B cell (primary cell): ENCODE measurements at regions not wholly inside any gene's neighbourhood (a gene's known extent, or its start where the extent isn't known, plus 50 kb on each side); places are given as distances from the start of the nearest gene placed in this dataset.

Experiments used
- ATAC-seq: fragments of 200-7000 bp; cut with Tn5 transposase; one replicate; pipeline ENCODE4 v1.10.0; 2021; ENCODE audit warnings: low read depth, mild to moderate bottlenecking, moderate number of reproducible peaks, moderate library complexity
- CTCF ChIA-PET: fragments of 350-600 bp; sonication (Branson Sonifier 250); formaldehyde crosslinking; loops from one replicate; lab custom pipeline; 2021; ENCODE audit warnings: antibody characterized with exemption, inconsistent platforms; lab: Charles Lee
- POLR2A ChIA-PET: fragments of 350-600 bp; sonication (Branson Sonifier 250); formaldehyde crosslinking; loops from one replicate; lab custom pipeline; 2021; ENCODE audit warnings: antibody characterized with exemption; lab: Charles Lee
- DNase-seq: peaks from one replicate; pipeline ENCODE4 v3.0.0; 2013
- H2AFZ ChIP-seq: 2 replicates; pipeline ENCODE4 v1.6.1; 2012; ENCODE audit warnings: mild to moderate bottlenecking, low read depth, low read length; ENCODE audit not compliant: insufficient read depth, poor library complexity, severe bottlenecking
- H3K27ac ChIP-seq, 2 donors: 1 replicate in 1 of 2; 2 replicates in 1 of 2; pipeline ENCODE4 v1.5.1; 2012 to 2013; ENCODE audit warnings: low read length in 2 of 2, mild to moderate bottlenecking in 2 of 2, moderate library complexity in 1 of 2
- H3K27me3 ChIP-seq, 4 experiments: fragments of 200-600 bp in 1 of 4; sonication (generic) in 1 of 4; replicated peaks in 1 of 4; 1 replicate in 2 of 4; 2 replicates in 2 of 4; pipeline versions ENCODE4 v1.6.1 to v1.7.0; 2013 to 2016; ENCODE audit warnings: low read length in 3 of 4, mild to moderate bottlenecking in 2 of 4, mixed read lengths in 1 of 4, moderate library complexity in 1 of 4; ENCODE audit not compliant: insufficient read depth in 4 of 4, control insufficient read depth in 3 of 4; ENCODE audit errors: control extremely low read depth in 1 of 4
- H3K36me3 ChIP-seq, 2 experiments: replicated peaks in 1 of 2; 1 replicate in 1 of 2; 2 replicates in 1 of 2; pipeline versions ENCODE4 v1.6.1 to v1.7.1; 2013; ENCODE audit warnings: low read length in 1 of 2; ENCODE audit not compliant: insufficient read depth in 2 of 2, control insufficient read depth in 1 of 2; ENCODE audit errors: control extremely low read depth in 1 of 2, extremely low read depth in 1 of 2
- H3K4me1 ChIP-seq, 2 donors: fragments of 200-600 bp in 1 of 2; sonication (generic) in 1 of 2; 1 replicate in 1 of 2; 2 replicates in 1 of 2; pipeline versions ENCODE4 v1.5.1 to v1.6.1; 2013 to 2017; ENCODE audit warnings: low read length in 2 of 2; ENCODE audit not compliant: control insufficient read depth in 2 of 2, insufficient read depth in 2 of 2
- H3K4me2 ChIP-seq: replicated peaks from 2 replicates; pipeline ENCODE3; 2012; ENCODE audit warnings: mild to moderate bottlenecking, low read depth, low read length; ENCODE audit not compliant: poor library complexity, severe bottlenecking
- H3K4me3 ChIP-seq, 5 experiments: fragments of 200-600 bp in 1 of 5; sonication (generic) in 1 of 5; 1 replicate in 3 of 5; 2 replicates in 2 of 5; pipeline versions ENCODE4 v1.5.1 to v1.7.0; 2011 to 2016; ENCODE audit warnings: low read length in 4 of 5, mild to moderate bottlenecking in 4 of 5, low read depth in 2 of 5, control low read depth in 1 of 5, moderate library complexity in 1 of 5; ENCODE audit not compliant: insufficient read depth in 1 of 5; ENCODE audit errors: control extremely low read depth in 1 of 5, extremely low read depth in 1 of 5
- H3K79me2 ChIP-seq: fragments of 200-600 bp; sonication (generic); one replicate; pipeline ENCODE4 v1.6.0; 2016; ENCODE audit warnings: low read length; ENCODE audit not compliant: control insufficient read depth, insufficient read depth
- H3K9ac ChIP-seq: fragments of 200-600 bp; sonication (generic); 2 replicates; pipeline ENCODE4 v1.6.1; 2017; ENCODE audit warnings: mild to moderate bottlenecking, low read length, moderate library complexity
- H3K9me3 ChIP-seq, 3 donors: one replicate each; pipeline versions ENCODE4 v1.6.1 to v1.7.1; 2013; ENCODE audit warnings: low read length in 2 of 3; ENCODE audit not compliant: control insufficient read depth in 2 of 3, insufficient read depth in 1 of 3; ENCODE audit errors: control extremely low read depth in 1 of 3
- H4K20me1 ChIP-seq: 2 replicates; pipeline ENCODE4 v1.6.0; 2012; ENCODE audit warnings: mild to moderate bottlenecking, low read length; ENCODE audit not compliant: insufficient read depth, control insufficient read depth, poor library complexity, severe bottlenecking
- H3K27ac Mint-ChIP-seq: one replicate; pipeline ENCODE4 v1.8.0; 2021; ENCODE audit warnings: mixed read lengths
- H3K27me3 Mint-ChIP-seq: one replicate; pipeline ENCODE4 v1.8.0; 2021; ENCODE audit warnings: mixed read lengths
- H3K4me1 Mint-ChIP-seq: one replicate; pipeline ENCODE4 v1.8.0; 2021; ENCODE audit warnings: mixed read lengths
- H3K4me3 Mint-ChIP-seq: one replicate; pipeline ENCODE4 v1.8.0; 2021; ENCODE audit warnings: mixed read lengths
- H3K9me3 Mint-ChIP-seq: one replicate; pipeline ENCODE4 v1.8.0; 2022; ENCODE audit warnings: mixed read lengths; ENCODE audit not compliant: insufficient read depth
- CTCF ChIP-seq: fragments of 200-600 bp; IDR thresholded peaks from one replicate; pipeline ENCODE4 v1.8.0; 2022; ENCODE audit warnings: antibody characterized with exemption, mild to moderate bottlenecking
- EZH2 ChIP-seq: IDR thresholded peaks from 2 replicates; pipeline ENCODE4 v1.6.1; 2012; ENCODE audit warnings: borderline replicate concordance, low read depth, mild to moderate bottlenecking, moderate library complexity, low read length; ENCODE audit not compliant: insufficient read depth, poor library complexity, severe bottlenecking
- WGBS: methylation state at CpG from one replicate; pipeline ENCODE4 v1.1.5; 2013; ENCODE audit warnings: missing lambda C conversion rate; ENCODE audit not compliant: insufficient coverage; 5-methylcytosine and 5-hydroxymethylcytosine counted together
- intact Hi-C: fragments of 100-400 bp; cut with micrococcal nuclease; formaldehyde crosslinking; loops from one replicate; pipeline ENCODE4 v1.10.0; 2022

GRCh38 chr11:116694349-116694725 is 78.5 kb downstream of the BUD13 start:
- POLR2A ChIA-PET: no interaction called here
- Mint-ChIP-seq H3K9me3 (no peaks in the 10 kb centered on the region), H3K27ac (no peak overlapping the region), H3K27me3 (peaks cover 7% of the 10 kb centered on the region), H3K4me3 (no peak overlapping the region), H3K4me1 (peaks cover 1% of the 10 kb centered on the region)
- Histone ChIP-seq H3K27me3 (peaks cover 0 to 6% (median 0%) of the 10 kb centered on the region in 4 experiments), H3K4me2 (no peak overlapping the region), H3K4me1 (no peaks in the 10 kb centered on the region), H3K9ac (no peak overlapping the region), H4K20me1 (no peaks in the 10 kb centered on the region), H3K4me3 (no peak overlapping the region), H3K36me3 (no peaks in the 10 kb centered on the region), H3K27ac (no peak overlapping the region), H3K9me3 (no peaks in the 10 kb centered on the region), H2AFZ (no peak overlapping the region), H3K79me2 (no peaks in the 10 kb centered on the region)
- intact Hi-C loops: no loop called here
- no CpG with 5 or more reads among the region's 3 CpGs for WGBS
- no peak for TF ChIP-seq CTCF
- no peak for TF ChIP-seq EZH2
- ATAC-seq: no peak
- CTCF ChIA-PET: no interaction called here
- DNase-seq: no peak

- Histone ChIP-seq H2AFZ (no peak overlapping the region), H3K9me3 (no peaks in the 10 kb centered on the region), H3K79me2 (no peaks in the 10 kb centered on the region), H3K4me3 (no peak overlapping the region), H3K27me3 (peaks cover 0 to 6% (median 0%) of the 10 kb centered on the region in 4 experiments), H3K4me2 (no peak overlapping the region), H3K27ac (no peak overlapping the region), H4K20me1 (no peaks in the 10 kb centered on the region), H3K9ac (no peak overlapping the region), H3K36me3 (no peaks in the 10 kb centered on the region), H3K4me1 (no peaks in the 10 kb centered on the region)
- CTCF ChIA-PET: no interaction called here
- intact Hi-C loops: no loop called here
- Mint-ChIP-seq H3K4me1 (peaks cover 1% of the 10 kb centered on the region), H3K4me3 (no peak overlapping the region), H3K27ac (no peak overlapping the region), H3K9me3 (no peaks in the 10 kb centered on the region), H3K27me3 (peaks cover 6% of the 10 kb centered on the region)
- no peak for TF ChIP-seq CTCF
- no peak for TF ChIP-seq EZH2
- WGBS: 88% methylated on average over 12 of the region's 16 CpGs
- DNase-seq (no peak), ATAC-seq (no peak)
- POLR2A ChIA-PET: no interaction called here
Measured at GRCh38 chr11:116693593-116694348, 79.0 kb downstream of the BUD13 start.
